MM.1S (cell line): ENCODE measurements at regions not wholly inside any gene's neighbourhood (a gene's known extent, or its start where the extent isn't known, plus 50 kb on each side); places are given as distances from the start of the nearest gene placed in this dataset.

Source experiments
- EZH2 ChIP-seq: fragments of 300-600 bp; sonication (generic); optimal IDR thresholded peaks from 2 replicates; pipeline ENCODE3; 2017; ENCODE audit warnings: low read depth, mild to moderate bottlenecking, antibody characterized with exemption, low read length, mixed read lengths
- EZH2phosphoT487 ChIP-seq: fragments of 300-600 bp; sonication (generic); IDR thresholded peaks from 2 replicates; pipeline ENCODE4 v1.6.1; 2018; ENCODE audit warnings: antibody characterized with exemption, low read length
- TF ChIP-seq, protein P1 (sequence below): fragments of 300-600 bp; sonication (generic); IDR thresholded peaks from 2 replicates; pipeline ENCODE4 v1.5.1; 2016; ENCODE audit warnings: antibody characterized with exemption, low read length, mixed read lengths

DNA sequence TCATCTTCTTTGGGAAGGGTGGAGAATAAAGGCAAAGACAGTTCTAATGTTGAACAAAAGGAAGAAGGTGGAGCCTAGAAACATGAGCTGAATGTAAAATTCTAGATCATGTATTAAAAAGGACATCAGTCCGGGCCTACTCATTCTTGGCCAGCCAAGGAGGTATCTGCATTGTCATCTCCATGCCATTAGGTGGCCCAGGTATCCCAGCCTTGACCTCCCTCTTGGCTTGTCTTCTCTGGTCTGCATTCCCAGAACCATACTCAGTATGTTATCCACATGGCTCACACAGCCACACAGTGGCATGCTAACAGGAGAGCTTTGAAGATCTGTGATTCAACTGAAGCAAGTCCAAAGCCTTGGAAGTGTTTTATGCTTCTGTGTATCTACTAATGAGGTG is 369.8 kb upstream of the KAZN start:
- TF ChIP-seq, protein P1, sequence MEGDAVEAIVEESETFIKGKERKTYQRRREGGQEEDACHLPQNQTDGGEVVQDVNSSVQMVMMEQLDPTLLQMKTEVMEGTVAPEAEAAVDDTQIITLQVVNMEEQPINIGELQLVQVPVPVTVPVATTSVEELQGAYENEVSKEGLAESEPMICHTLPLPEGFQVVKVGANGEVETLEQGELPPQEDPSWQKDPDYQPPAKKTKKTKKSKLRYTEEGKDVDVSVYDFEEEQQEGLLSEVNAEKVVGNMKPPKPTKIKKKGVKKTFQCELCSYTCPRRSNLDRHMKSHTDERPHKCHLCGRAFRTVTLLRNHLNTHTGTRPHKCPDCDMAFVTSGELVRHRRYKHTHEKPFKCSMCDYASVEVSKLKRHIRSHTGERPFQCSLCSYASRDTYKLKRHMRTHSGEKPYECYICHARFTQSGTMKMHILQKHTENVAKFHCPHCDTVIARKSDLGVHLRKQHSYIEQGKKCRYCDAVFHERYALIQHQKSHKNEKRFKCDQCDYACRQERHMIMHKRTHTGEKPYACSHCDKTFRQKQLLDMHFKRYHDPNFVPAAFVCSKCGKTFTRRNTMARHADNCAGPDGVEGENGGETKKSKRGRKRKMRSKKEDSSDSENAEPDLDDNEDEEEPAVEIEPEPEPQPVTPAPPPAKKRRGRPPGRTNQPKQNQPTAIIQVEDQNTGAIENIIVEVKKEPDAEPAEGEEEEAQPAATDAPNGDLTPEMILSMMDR = no peak
- no peak for TF ChIP-seq EZH2
- TF ChIP-seq EZH2phosphoT487 = no peak
